K562 (cell line): ENCODE measurements at regions not wholly inside any gene's neighbourhood (a gene's known extent, or its start where the extent isn't known, plus 50 kb on each side); places are given as distances from the start of the nearest gene placed in this dataset.

Experiments used
- ATAC-seq: fragments of 200-7000 bp; cut with Tn5 transposase; 3 replicates; pipeline ENCODE4 v1.9.1; 2020; ENCODE audit warnings: moderate library complexity
- BruUV-seq: library from RNA; stranded (reverse); fragments of 400-500 nt; replicated peaks from 2 replicates; lab custom pipeline; 2021; lab: Mats Ljungman, UMichigan
- CTCF ChIA-PET: fragments of 300-600 bp; formaldehyde crosslinking; extraction: SDS; loops from one replicate; lab custom pipeline; 2021; ENCODE audit warnings: low intra/inter-chr PET ratio; lab: Yijun Ruan, JAX
- POLR2A ChIA-PET: fragments of 300-600, 350-650 bp; sonication (Branson Sonifier 250); formaldehyde crosslinking; extraction: SDS; loops from one replicate; lab custom pipeline; 2021; ENCODE audit warnings: antibody characterized with exemption, inconsistent platforms; lab: Yijun Ruan, JAX
- DNase-seq, 4 experiments: peaks; one replicate each; pipeline versions ENCODE4 v3.0.0 to v3.0.0-alpha.2; 2011 to 2018; ENCODE audit warnings: low spot score in 3 of 4, mixed read lengths in 3 of 4; ENCODE audit errors: extremely low read depth in 1 of 4
- FAIRE-seq: peaks from 2 replicates; lab custom pipeline; 2011; peaks lifted over from hg19 to GRCh38; lab: Jason Lieb, UNC
- H2AFZ ChIP-seq: 2 replicates; pipeline ENCODE4 v1.6.0; 2011; ENCODE audit warnings: low read depth, low read length, control low read depth, inconsistent platforms
- H3K27ac ChIP-seq: fragments of 200-600 bp; 3 replicates; pipeline ENCODE4 v1.8.0; 2011; ENCODE audit warnings: low read depth, mild to moderate bottlenecking, control low read depth, inconsistent platforms, low read length, moderate library complexity, mixed read lengths; ENCODE audit errors: extremely low read depth
- H3K27me3 ChIP-seq, 2 experiments: fragments of 300-600 bp in 1 of 2; 2 replicates in 1 of 2; 3 replicates in 1 of 2; pipeline versions ENCODE4 v1.6.0 to v1.8.0; 2011; ENCODE audit warnings: inconsistent platforms in 2 of 2, low read length in 2 of 2, mild to moderate bottlenecking in 1 of 2, mixed read lengths in 1 of 2, moderate library complexity in 1 of 2; ENCODE audit not compliant: control insufficient read depth in 2 of 2, insufficient read depth in 2 of 2
- H3K36me3 ChIP-seq: fragments of 300-600 bp; 3 replicates; pipeline ENCODE4 v1.8.0; 2011; ENCODE audit warnings: mild to moderate bottlenecking, low read length, inconsistent platforms; ENCODE audit not compliant: control insufficient read depth, insufficient read depth
- H3K4me1 ChIP-seq, 2 experiments: fragments of 200-600 bp in 1 of 2; replicated peaks in 1 of 2; 2 replicates in 1 of 2; 3 replicates in 1 of 2; pipeline versions ENCODE4 v1.5.1 to v1.8.0; 2011; ENCODE audit warnings: inconsistent platforms in 2 of 2, low read length in 2 of 2, mild to moderate bottlenecking in 1 of 2, mixed read lengths in 1 of 2, moderate library complexity in 1 of 2; ENCODE audit not compliant: control insufficient read depth in 2 of 2, insufficient read depth in 2 of 2
- H3K4me2 ChIP-seq: 2 replicates; pipeline ENCODE4 v1.6.1; 2011; ENCODE audit warnings: low read length, control low read depth, inconsistent platforms, mixed read lengths; ENCODE audit not compliant: insufficient read depth
- H3K4me3 ChIP-seq: fragments of 200-600 bp; sonication (generic), shearing (Covaris generic); 2 replicates; pipeline ENCODE4 v1.5.1; 2016; ENCODE audit warnings: control low read depth, inconsistent platforms
- H3K79me2 ChIP-seq: fragments of 200-600 bp; 3 replicates; pipeline ENCODE4 v1.8.0; 2011; ENCODE audit warnings: low read length, inconsistent platforms; ENCODE audit not compliant: control insufficient read depth, insufficient read depth
- H3K9ac ChIP-seq, 2 experiments: 2 replicates each; pipeline versions ENCODE4 v1.6.0 to v1.6.1; 2011; ENCODE audit warnings: low read depth in 2 of 2, low read length in 2 of 2, control low read depth in 1 of 2, inconsistent platforms in 1 of 2, mild to moderate bottlenecking in 1 of 2, mixed read lengths in 1 of 2; ENCODE audit not compliant: insufficient read depth in 1 of 2
- H3K9me1 ChIP-seq: one replicate; pipeline ENCODE4 v1.6.0; 2011; ENCODE audit warnings: inconsistent platforms, mild to moderate bottlenecking, low read length, moderate library complexity; ENCODE audit not compliant: control insufficient read depth, insufficient read depth
- H3K9me3 ChIP-seq: replicated peaks from 2 replicates; pipeline ENCODE4 v1.5.1; 2011; ENCODE audit warnings: low read depth, low read length, inconsistent platforms; ENCODE audit not compliant: control insufficient read depth, insufficient read depth
- H4K20me1 ChIP-seq: replicated peaks from 2 replicates; pipeline ENCODE4 v1.6.1; 2011; ENCODE audit warnings: low read length, inconsistent platforms, mixed read lengths; ENCODE audit not compliant: control insufficient read depth, insufficient read depth
- HMG20A ChIP-seq: fragments of 450-650 bp; formaldehyde crosslinking; conservative IDR thresholded peaks from 2 replicates; pipeline ENCODE4 v1.4.0; 2020; ENCODE audit warnings: mild to moderate bottlenecking, mixed read lengths
- PHF8 ChIP-seq: fragments of 200-600 bp; sonication (generic); IDR thresholded peaks from 2 replicates; pipeline ENCODE4 v1.6.1; 2012; ENCODE audit warnings: mixed run types, mild to moderate bottlenecking, inconsistent platforms, low read length, moderate library complexity, borderline replicate concordance
- PHTF2 ChIP-seq: fragments of 250-450 bp; sonication (Bioruptor Pico); IDR thresholded peaks from 2 replicates; pipeline ENCODE4 v1.5.0; 2021; ENCODE audit warnings: mild to moderate bottlenecking
- WGBS: fragments of 100-300 bp; shearing (Covaris generic); methylation state at CpG from one replicate; pipeline ENCODE4 v1.1.6; 2016; ENCODE audit warnings: low coverage, mixed read lengths; ENCODE audit not compliant: insufficient coverage; ENCODE audit errors: missing lambda C conversion rate; 5-methylcytosine and 5-hydroxymethylcytosine counted together
- in situ Hi-C: fragments of 300-500 bp; cut with MboI; formaldehyde crosslinking; loops from 4 replicates; pipeline ENCODE4 v1.15.0; 2018; ENCODE audit warnings: inconsistent platforms, mixed read lengths
- intact Hi-C: fragments of 100-400 bp; cut with micrococcal nuclease; formaldehyde crosslinking; loops from 2 replicates; pipeline ENCODE4 v1.14.2; 2022
- TF ChIP-seq, protein P1 (sequence below): sonication (generic); formaldehyde crosslinking; IDR thresholded peaks from 2 replicates; pipeline ENCODE4 v1.8.0; 2022; ENCODE audit warnings: mild to moderate bottlenecking, missing genetic modification reagents

DNA sequence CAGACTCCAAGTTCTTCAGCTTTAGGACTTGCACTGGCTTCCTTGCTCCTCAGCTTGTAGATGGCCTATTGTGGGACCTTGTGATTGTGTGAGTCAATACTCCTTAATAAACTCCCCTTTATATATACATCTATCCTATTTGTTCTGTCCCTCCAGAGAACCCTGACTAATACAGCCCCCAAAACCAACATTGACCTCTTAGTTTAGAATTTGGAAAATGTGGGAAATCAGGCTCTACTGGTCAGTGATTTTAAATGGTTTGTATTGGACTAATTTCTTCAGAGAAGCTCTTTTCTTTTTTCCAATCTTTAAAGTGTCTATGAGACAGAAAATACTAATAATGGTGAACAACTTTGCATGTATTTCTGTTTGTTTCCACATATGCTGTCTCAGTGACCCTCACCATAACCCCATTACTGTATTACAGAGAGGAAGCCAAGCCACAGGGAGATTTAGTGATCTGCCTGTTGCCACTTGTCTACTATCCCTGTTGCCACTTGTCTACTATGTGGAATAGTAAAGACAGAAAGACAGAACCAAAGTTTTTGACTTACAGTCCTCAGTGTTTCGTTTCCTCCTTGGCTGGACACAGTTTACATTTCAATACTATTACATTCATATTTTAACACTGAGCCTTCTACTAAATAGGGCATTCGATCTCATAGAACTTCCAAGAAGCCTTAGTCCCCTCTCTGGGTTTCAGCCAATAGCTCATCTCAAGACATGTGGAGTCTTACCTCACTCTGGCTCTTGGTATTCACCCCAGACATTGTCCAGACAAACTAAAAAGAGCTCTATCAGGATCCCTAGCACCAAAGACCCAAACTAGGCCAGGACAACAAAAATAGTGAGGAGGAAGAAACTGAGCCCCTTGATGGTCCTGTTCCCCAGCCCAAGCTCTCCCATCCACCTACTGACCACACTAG lies 121.0 kb downstream of the AKR1D1 start:
- no peak overlapping the region for H3K4me3 ChIP-seq
- no peak overlapping the region for H3K9ac ChIP-seq
- no peak for ATAC-seq
- H3K9me3 ChIP-seq = no peaks in the 10 kb centered on the region
- FAIRE-seq = no peak
- 4% methylated on average over 2 of the region's 2 CpGs for WGBS
- no peaks in the 10 kb centered on the region for H3K36me3 ChIP-seq
- POLR2A ChIA-PET = interaction anchor here (0.5 to 1.5 kb wide), 2 partner anchors 28 to 62 kb away, joined by 3 read pairs; no protein-coding TSS in a partner anchor
- no peaks in the 10 kb centered on the region for H3K79me2 ChIP-seq
- H3K27me3 ChIP-seq = peaks cover 0 to 4% of the 10 kb centered on the region in 2 experiments; a peak in 2 of 5 replicates
- H3K9me1 ChIP-seq = no peaks in the 10 kb centered on the region
- H2AFZ ChIP-seq = no peak overlapping the region
- DNase-seq = no peak
- no TSS peak for BruUV-seq
- H3K4me1 ChIP-seq = no peaks in the 10 kb centered on the region
- in situ Hi-C loops = no loop called here
- intact Hi-C loops = no loop called here
- CTCF ChIA-PET = no interaction called here
- no peak overlapping the region for H3K4me2 ChIP-seq
- no peak overlapping the region for H3K27ac ChIP-seq
- no peaks in the 10 kb centered on the region for H4K20me1 ChIP-seq
- no peak for TF ChIP-seq PHTF2 (CRISPR knock-in tag)
- no peak for TF ChIP-seq HMG20A (CRISPR knock-in tag)
- TF ChIP-seq, protein P1, sequence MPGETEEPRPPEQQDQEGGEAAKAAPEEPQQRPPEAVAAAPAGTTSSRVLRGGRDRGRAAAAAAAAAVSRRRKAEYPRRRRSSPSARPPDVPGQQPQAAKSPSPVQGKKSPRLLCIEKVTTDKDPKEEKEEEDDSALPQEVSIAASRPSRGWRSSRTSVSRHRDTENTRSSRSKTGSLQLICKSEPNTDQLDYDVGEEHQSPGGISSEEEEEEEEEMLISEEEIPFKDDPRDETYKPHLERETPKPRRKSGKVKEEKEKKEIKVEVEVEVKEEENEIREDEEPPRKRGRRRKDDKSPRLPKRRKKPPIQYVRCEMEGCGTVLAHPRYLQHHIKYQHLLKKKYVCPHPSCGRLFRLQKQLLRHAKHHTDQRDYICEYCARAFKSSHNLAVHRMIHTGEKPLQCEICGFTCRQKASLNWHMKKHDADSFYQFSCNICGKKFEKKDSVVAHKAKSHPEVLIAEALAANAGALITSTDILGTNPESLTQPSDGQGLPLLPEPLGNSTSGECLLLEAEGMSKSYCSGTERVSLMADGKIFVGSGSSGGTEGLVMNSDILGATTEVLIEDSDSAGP (CRISPR knock-in tag) = no peak
- no peak for TF ChIP-seq PHF8
